GM10266 (cell line): ENCODE measurements at regions not wholly inside any gene's neighbourhood (a gene's known extent, or its start where the extent isn't known, plus 50 kb on each side); places are given as distances from the start of the nearest gene placed in this dataset.

Experiments used
- DNase-seq: peaks from one replicate; pipeline ENCODE4 v3.0.0; 2012; ENCODE audit errors: extremely low spot score
- TF ChIP-seq, protein P1 (sequence below): IDR thresholded peaks from 2 replicates; pipeline ENCODE4 v1.5.1; 2012; ENCODE audit warnings: mild to moderate bottlenecking, low read depth; ENCODE audit not compliant: control insufficient read depth, insufficient read depth; ENCODE audit errors: missing control alignments

DNA sequence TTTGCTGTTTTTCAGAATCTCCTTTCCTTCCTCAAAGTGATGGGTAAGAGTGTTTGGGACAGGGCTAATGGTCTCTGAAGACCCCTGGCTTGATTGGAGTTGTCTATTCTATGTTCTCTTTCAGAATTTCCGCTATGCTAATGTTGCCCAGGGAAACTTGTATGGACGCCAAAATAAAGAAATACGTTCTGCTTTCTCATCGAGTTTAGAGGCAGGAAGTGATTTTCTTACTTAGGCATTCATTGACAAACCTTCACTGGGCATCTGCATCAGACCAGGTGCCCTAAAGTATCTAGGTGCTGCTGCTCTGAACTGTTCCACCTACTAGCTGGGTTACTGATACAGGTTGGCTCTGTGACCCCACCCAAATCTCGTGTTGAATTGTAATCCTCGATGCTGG, 787.9 kb upstream of the EEF2KMT start:
- no peak for DNase-seq
- TF ChIP-seq, protein P1, sequence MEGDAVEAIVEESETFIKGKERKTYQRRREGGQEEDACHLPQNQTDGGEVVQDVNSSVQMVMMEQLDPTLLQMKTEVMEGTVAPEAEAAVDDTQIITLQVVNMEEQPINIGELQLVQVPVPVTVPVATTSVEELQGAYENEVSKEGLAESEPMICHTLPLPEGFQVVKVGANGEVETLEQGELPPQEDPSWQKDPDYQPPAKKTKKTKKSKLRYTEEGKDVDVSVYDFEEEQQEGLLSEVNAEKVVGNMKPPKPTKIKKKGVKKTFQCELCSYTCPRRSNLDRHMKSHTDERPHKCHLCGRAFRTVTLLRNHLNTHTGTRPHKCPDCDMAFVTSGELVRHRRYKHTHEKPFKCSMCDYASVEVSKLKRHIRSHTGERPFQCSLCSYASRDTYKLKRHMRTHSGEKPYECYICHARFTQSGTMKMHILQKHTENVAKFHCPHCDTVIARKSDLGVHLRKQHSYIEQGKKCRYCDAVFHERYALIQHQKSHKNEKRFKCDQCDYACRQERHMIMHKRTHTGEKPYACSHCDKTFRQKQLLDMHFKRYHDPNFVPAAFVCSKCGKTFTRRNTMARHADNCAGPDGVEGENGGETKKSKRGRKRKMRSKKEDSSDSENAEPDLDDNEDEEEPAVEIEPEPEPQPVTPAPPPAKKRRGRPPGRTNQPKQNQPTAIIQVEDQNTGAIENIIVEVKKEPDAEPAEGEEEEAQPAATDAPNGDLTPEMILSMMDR, result no peak

DNA sequence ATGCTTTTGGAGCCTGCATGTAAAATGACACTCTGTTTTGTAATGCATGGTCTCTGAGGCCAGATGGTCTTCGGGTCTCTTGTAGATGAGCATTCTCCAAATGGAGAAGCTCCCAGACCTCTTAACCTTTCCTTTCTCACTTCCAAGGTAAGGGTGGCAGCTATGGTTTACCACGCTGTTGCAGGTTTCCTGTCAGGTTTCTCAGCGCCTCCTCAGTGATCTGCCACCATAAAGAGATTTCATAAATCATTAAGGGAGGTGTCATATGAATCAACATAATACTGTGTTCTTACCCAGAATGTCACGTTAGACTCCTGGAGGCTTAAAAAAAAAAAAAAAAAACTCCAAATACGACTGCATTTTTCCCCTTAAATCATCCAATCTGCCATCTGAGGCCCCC, 787.4 kb upstream of the EEF2KMT start:
- no peak for DNase-seq
- TF ChIP-seq, protein P1, result no peak

DNA sequence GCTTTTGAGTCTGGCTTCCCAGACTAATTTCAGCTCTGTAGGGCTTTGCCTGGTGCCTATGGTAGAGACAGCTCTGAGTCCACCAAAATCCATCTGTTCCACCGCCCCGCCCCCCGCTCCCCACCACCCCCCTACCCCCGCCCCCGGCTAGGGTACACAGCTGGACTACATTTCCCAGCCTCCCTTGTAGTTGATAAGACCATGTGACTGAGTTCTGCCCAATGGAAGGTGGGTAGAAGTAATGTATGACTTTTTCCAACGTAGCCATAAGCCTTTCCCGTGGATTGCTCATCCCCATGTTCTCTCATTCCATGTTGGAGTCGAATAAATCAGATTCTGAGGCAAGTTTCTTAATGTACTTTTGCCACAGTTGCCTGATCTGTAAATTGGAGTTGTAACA, 786.7 kb upstream of the EEF2KMT start:
- TF ChIP-seq, protein P1, result no peak
- no peak for DNase-seq

DNA sequence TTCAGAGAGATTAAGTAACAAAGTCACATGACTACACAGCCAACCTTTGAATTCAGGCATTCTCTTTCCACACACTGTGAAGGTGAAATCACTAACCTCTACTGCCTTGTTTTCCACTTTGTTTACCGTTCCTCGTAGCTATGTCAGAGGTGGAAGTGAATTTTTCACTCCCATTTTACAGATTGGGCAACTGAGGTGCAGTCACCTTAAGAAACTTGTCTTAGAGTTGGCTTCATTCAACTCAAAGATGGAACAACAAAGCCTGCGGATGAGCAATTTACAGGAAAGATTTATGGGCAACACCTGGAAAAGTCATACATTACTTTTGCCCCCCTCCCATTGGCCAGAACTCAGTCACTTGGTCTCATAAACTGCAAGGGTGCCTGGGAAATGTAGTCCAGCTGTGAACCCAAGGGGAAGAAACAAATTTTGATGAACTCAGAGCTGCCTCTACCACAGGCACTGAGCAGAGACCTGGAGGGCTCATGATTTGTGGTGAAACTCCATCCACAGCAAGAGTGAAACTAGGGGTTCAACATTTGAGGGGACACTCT, 784.6 kb upstream of the EEF2KMT start:
- TF ChIP-seq, protein P1, result no peak

DNA sequence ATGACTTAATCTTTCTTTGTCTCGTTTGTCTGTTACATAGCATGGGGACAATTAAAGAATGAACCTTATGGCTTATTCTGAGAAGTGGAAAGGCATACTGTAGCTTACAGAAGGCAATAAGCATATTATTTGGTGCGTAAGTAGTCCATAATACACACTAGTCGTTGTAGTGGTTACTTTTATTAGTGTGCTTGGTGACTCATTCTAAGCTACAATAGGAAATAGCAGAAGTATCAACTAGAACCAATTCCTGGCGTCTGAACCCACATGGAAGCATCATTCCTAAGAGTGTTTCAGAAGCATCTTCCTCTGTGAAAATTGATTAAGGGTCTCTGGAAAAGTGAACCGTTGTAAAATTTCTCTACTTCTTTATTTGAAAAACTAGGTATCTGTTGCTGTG, 777.8 kb upstream of the EEF2KMT start:
- TF ChIP-seq, protein P1, result no peak
- no peak for DNase-seq

More for the DNA sequence above, 784.6 kb upstream of the EEF2KMT start:
- no peak for DNase-seq

DNA sequence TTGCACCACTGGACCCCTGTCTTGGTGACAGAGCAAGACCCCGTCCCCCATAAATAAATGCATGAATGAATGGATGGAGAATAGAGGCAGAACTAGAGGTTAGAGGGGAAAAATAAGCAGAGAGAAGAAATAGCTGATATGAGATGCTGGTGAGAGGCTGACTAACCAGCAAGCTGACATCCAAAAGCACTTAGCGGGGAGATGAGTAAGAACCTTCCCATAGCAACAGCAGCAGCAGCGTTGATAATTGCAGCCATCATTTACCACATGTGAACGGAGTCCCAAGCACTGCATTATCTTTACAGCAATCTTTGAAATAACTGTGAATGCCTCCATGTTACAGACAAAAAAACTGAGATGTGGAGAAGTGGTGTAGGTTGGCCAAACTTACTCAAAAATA, 777.3 kb upstream of the EEF2KMT start:
- DNase-seq, result no peak
- TF ChIP-seq, protein P1, result no peak

DNA sequence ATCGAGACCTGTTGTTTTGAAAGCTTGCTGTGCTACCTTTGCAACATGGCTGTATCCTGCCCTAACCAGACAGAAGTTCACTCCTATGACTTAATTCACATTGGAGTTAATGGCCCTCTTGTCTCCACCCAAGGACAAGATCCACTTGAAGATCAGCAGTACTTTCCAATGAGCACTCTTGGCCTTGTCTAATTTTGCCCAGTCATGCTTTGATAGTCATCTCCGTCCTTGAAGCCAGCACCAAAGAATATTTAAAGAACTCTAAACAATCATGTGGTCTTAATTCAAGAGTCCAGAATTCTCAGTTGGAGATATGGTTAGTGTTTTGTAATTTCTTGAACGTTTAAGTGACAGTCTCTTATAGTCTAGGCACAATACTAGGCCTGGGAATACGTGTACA, 775.6 kb upstream of the EEF2KMT start:
- no peak for DNase-seq
- TF ChIP-seq, protein P1, result no peak
